ENCODE measurements at regions not wholly inside any gene's neighbourhood (a gene's known extent, or its start where the extent isn't known, plus 50 kb on each side); places are given as distances from the start of the nearest gene placed in this dataset.

DNA sequence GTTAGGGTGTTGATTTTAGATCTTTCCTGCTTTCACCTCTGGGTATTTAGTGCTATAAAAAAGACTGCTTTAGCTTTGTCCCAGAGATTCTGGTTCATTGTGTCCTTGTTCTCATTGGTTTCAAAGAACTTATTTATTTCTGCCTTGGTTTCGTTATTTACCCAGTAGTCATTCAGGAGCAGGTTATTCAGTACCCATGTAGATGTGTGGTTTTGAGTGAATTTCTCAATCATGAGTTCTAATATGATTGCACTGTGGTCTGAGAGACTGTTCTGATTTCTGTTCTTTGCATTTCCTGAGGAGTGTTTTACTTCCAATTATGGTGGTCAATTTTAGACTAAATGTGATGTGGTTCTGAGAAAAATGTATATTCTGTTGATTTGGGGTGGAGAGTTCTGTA lies 167.1 kb upstream of the KYNU start:
- H3K9me3 Mint-ChIP-seq: peaks cover 3 to 5% of the 10 kb centered on the region in 2 experiments; a peak in 3 of 5 replicates
- Histone ChIP-seq H4K5ac (ENCODE audit: insufficient read length, low read depth, low read length) (no peak overlapping the region), H3K14ac (ENCODE audit: insufficient read depth, low read length) (no peak overlapping the region), H3K79me1 (ENCODE audit: insufficient read depth, low read depth, low read length, poor library complexity, severe bottlenecking) (no peaks in the 10 kb centered on the region), H3K56ac (ENCODE audit: insufficient read length, low read depth, low read length) (no peak overlapping the region), H4K8ac (replicated peaks; ENCODE audit: insufficient read length, low read depth, low read length) (no peak overlapping the region), H3K18ac (ENCODE audit: insufficient read length, low read depth, low read length) (no peak overlapping the region), H3K27me3 (ENCODE audit: insufficient read depth, low read length) (no peaks in the 10 kb centered on the region), H2BK5ac (ENCODE audit: insufficient read length, low read length) (no peak overlapping the region), H2AK5ac (ENCODE audit: insufficient read length, low read length) (no peak overlapping the region), H2BK15ac (ENCODE audit: low read depth, low read length) (no peak overlapping the region), H3K4ac (ENCODE audit: low read depth, low read length) (no peak overlapping the region), H4K91ac (ENCODE audit: insufficient read length, low read depth, low read length) (no peak overlapping the region), H3K79me2 (ENCODE audit: insufficient read depth, low read length) (no peaks in the 10 kb centered on the region), H2BK120ac (ENCODE audit: low read depth, low read length, poor library complexity, severe bottlenecking) (no peak overlapping the region), H3K4me2 (ENCODE audit: insufficient read depth, insufficient read length, low read length) (no peak overlapping the region), H3K9me3 (ENCODE audit: control insufficient read depth, low read depth, low read length) (no peaks in the 10 kb centered on the region), H4K20me1 (ENCODE audit: control insufficient read depth, insufficient read depth, insufficient read length) (no peaks in the 10 kb centered on the region), H3K23me2 (ENCODE audit: insufficient read length, low read depth, low read length, poor library complexity, severe bottlenecking) (no peaks in the 10 kb centered on the region), H3T11ph (ENCODE audit: low read length) (no peak overlapping the region), H3K27ac (ENCODE audit: insufficient read length, low read depth, low read length) (no peak overlapping the region), H3K23ac (ENCODE audit: insufficient read length, low read depth, low read length) (no peak overlapping the region), H2AFZ (ENCODE audit: low read length) (no peak overlapping the region), H2BK20ac (ENCODE audit: low read depth, low read length, poor library complexity, severe bottlenecking) (no peak overlapping the region), H3K4me1 (ENCODE audit: insufficient read depth, low read length) (no peaks in the 10 kb centered on the region), H2BK12ac (ENCODE audit: insufficient read length, low read depth, low read length) (no peak overlapping the region), H3K9ac (ENCODE audit: extremely low read depth, insufficient read length, low read length) (no peak overlapping the region)
- no CpG with 5 or more reads among the region's 1 CpG for WGBS (ENCODE audit: extremely low coverage, insufficient read length, low lambda C conversion rate)
- DNase-seq: no peak
- H3K4me1 Mint-ChIP-seq: peaks cover 4 to 9% of the 10 kb centered on the region in 2 experiments
- H3K27ac Mint-ChIP-seq: no peak overlapping the region
- H3K27me3 Mint-ChIP-seq (ENCODE audit: low read depth): no peaks in the 10 kb centered on the region
- no peak overlapping the region for H3K4me3 Mint-ChIP-seq
- H3K36me3 Mint-ChIP-seq (ENCODE audit: insufficient read depth in 1 of 3, low read depth in 3 of 3): no peaks in the 10 kb centered on the region
- TF ChIP-seq, protein P1, sequence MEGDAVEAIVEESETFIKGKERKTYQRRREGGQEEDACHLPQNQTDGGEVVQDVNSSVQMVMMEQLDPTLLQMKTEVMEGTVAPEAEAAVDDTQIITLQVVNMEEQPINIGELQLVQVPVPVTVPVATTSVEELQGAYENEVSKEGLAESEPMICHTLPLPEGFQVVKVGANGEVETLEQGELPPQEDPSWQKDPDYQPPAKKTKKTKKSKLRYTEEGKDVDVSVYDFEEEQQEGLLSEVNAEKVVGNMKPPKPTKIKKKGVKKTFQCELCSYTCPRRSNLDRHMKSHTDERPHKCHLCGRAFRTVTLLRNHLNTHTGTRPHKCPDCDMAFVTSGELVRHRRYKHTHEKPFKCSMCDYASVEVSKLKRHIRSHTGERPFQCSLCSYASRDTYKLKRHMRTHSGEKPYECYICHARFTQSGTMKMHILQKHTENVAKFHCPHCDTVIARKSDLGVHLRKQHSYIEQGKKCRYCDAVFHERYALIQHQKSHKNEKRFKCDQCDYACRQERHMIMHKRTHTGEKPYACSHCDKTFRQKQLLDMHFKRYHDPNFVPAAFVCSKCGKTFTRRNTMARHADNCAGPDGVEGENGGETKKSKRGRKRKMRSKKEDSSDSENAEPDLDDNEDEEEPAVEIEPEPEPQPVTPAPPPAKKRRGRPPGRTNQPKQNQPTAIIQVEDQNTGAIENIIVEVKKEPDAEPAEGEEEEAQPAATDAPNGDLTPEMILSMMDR (conservative IDR thresholded peaks at IDR 0.05): no peak

Data from H9 (cell line).